K562 (cell line): ENCODE measurements at regions not wholly inside any gene's neighbourhood (a gene's known extent, or its start where the extent isn't known, plus 50 kb on each side); places are given as distances from the start of the nearest gene placed in this dataset.

ENCODE experiments used
- ARNT ChIP-seq, 2 experiments: fragments of 450-650 bp; IDR thresholded peaks; 2 replicates each; pipeline ENCODE4 v1.6.1; 2016; ENCODE audit warnings: mild to moderate bottlenecking in 1 of 2
- ATF3 ChIP-seq, 2 experiments: fragments of 450-650 bp in 1 of 2; sonication (generic) in 1 of 2; formaldehyde crosslinking in 1 of 2; IDR thresholded peaks in 1 of 2; conservative IDR thresholded peaks in 1 of 2; 2 replicates each; pipeline versions ENCODE4 v1.6.1 to v1.8.1; 2016 to 2023; ENCODE audit warnings: mild to moderate bottlenecking in 2 of 2, moderate library complexity in 2 of 2, inconsistent platforms in 1 of 2, missing genetic modification reagents in 1 of 2
- CTCF ChIP-seq, 3 experiments: IDR thresholded peaks in 2 of 3; conservative IDR thresholded peaks in 1 of 3; 2 replicates each; pipeline ENCODE4 v1.5.1; 2011 to 2012; ENCODE audit warnings: low read length in 3 of 3, mild to moderate bottlenecking in 3 of 3, control low read depth in 2 of 3, improper control_type of control experiment in 1 of 3, inconsistent platforms in 1 of 3, low read depth in 1 of 3, mixed read lengths in 1 of 3, moderate library complexity in 1 of 3; ENCODE audit not compliant: insufficient read depth in 2 of 3
- FOXO4 ChIP-seq: fragments of 450-650 bp; formaldehyde crosslinking; IDR thresholded peaks from 2 replicates; pipeline ENCODE4 v1.4.0; 2020; ENCODE audit warnings: mild to moderate bottlenecking, moderate library complexity
- GTF2F1 ChIP-seq: IDR thresholded peaks from 2 replicates; pipeline ENCODE4 v1.6.1; 2011; ENCODE audit warnings: low read depth, low read length, improper control_type of control experiment
- MCM2 ChIP-seq: fragments of 450-650 bp; IDR thresholded peaks from 2 replicates; pipeline ENCODE4 v1.6.1; 2017; ENCODE audit warnings: low read depth, mild to moderate bottlenecking
- MTA2 ChIP-seq: fragments of 450-650 bp; IDR thresholded peaks from 2 replicates; pipeline ENCODE4 v1.6.1; 2016; ENCODE audit warnings: low read depth
- POLR2AphosphoS5 ChIP-seq: IDR thresholded peaks from 2 replicates; pipeline ENCODE4 v1.6.1; 2011; ENCODE audit warnings: mild to moderate bottlenecking, low read depth, low read length, moderate library complexity; ENCODE audit not compliant: control insufficient read depth, insufficient read depth
- SAFB2 ChIP-seq: fragments of 200-400 bp; formaldehyde crosslinking; IDR thresholded peaks from 2 replicates; pipeline ENCODE4 v1.6.1; 2018; ENCODE audit warnings: borderline replicate concordance, low read length, low read depth, moderate library complexity; ENCODE audit not compliant: severe bottlenecking
- ZKSCAN3 ChIP-seq: fragments of 250-450 bp; sonication (Bioruptor Pico); IDR thresholded peaks from 2 replicates; pipeline ENCODE4 v1.4.0; 2020
- ZNF146 ChIP-seq: IDR thresholded peaks from one replicate; pipeline ENCODE4 v1.6.1; 2018; ENCODE audit warnings: missing compliant biosample characterization; ENCODE audit not compliant: unreplicated experiment

- TF ChIP-seq POLR2AphosphoS5 (no peak), GTF2F1 (no peak), ARNT (IDR thresholded peaks at IDR 0.05) (no peak), ZKSCAN3 (no peak), SAFB2 (no peak), ZNF146 (CRISPR knock-in tag) (no peak), FOXO4 (CRISPR knock-in tag) (no peak), CTCF (IDR thresholded peaks at IDR 0.05 in 2 of 3, conservative IDR thresholded peaks at IDR 0.05 in 1 of 3; ENCODE audit: insufficient read depth in 2 of 3, low read depth in 1 of 3, low read length in 3 of 3) (no peak), MTA2 (no peak), ATF3 (IDR thresholded peaks at IDR 0.05) (no peak), ATF3 (CRISPR knock-in tag; conservative IDR thresholded peaks at IDR 0.05) (no peak), MCM2 (no peak)
Observed at GRCh38 chr6:85865420-85866369, 223.0 kb upstream of the SYNCRIP start.
